ENCODE measurements at regions not wholly inside any gene's neighbourhood (a gene's known extent, or its start where the extent isn't known, plus 50 kb on each side); places are given as distances from the start of the nearest gene placed in this dataset.

DNA sequence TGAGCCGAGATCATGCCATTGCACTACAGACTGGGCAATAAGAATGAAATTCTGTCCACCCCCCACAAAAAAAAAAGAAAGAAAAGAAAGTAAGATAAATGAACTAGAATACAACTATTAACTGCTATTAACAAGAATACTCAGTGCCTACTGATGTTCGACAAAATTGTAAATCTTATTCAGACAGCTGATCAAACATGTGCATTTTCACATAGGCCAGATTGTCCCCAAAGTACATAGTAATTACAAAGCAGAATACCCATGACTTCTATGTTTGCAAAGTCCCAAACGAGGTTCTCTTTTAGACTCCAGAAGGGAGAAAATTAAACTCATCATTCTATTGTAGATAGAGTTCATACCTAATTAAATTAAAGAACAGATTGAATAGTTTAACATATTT, 113.4 kb downstream of the UFM1 start:
- TF ChIP-seq, protein P1, sequence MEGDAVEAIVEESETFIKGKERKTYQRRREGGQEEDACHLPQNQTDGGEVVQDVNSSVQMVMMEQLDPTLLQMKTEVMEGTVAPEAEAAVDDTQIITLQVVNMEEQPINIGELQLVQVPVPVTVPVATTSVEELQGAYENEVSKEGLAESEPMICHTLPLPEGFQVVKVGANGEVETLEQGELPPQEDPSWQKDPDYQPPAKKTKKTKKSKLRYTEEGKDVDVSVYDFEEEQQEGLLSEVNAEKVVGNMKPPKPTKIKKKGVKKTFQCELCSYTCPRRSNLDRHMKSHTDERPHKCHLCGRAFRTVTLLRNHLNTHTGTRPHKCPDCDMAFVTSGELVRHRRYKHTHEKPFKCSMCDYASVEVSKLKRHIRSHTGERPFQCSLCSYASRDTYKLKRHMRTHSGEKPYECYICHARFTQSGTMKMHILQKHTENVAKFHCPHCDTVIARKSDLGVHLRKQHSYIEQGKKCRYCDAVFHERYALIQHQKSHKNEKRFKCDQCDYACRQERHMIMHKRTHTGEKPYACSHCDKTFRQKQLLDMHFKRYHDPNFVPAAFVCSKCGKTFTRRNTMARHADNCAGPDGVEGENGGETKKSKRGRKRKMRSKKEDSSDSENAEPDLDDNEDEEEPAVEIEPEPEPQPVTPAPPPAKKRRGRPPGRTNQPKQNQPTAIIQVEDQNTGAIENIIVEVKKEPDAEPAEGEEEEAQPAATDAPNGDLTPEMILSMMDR (IDR thresholded peaks at IDR 0.05): no peak
- TF ChIP-seq POLR2A (IDR thresholded peaks at IDR 0.05) (no peak), EP300 (IDR thresholded peaks at IDR 0.05) (no peak)
